Adipocyte (in vitro differentiated cells): ENCODE measurements at regions not wholly inside any gene's neighbourhood (a gene's known extent, or its start where the extent isn't known, plus 50 kb on each side); places are given as distances from the start of the nearest gene placed in this dataset.
A peak's percentile ranks its signal among the peaks of the same experiment; 100 is the strongest.

Experiments
- DNase-seq: peaks from one replicate; pipeline ENCODE4 v3.0.0-alpha.2; 2015; ENCODE audit warnings: low read depth
- H3K27me3 ChIP-seq: replicated peaks from 2 replicates; pipeline ENCODE4 v1.7.0; 2013; ENCODE audit warnings: mild to moderate bottlenecking, low read length, moderate library complexity; ENCODE audit not compliant: control insufficient read depth, insufficient read depth
- H3K36me3 ChIP-seq: 2 replicates; pipeline ENCODE4 v1.7.0; 2013; ENCODE audit warnings: low read length, mild to moderate bottlenecking, moderate library complexity; ENCODE audit not compliant: control insufficient read depth, insufficient read depth, severe bottlenecking
- H3K4me1 ChIP-seq: 2 replicates; pipeline ENCODE4 v1.7.0; 2013; ENCODE audit warnings: mild to moderate bottlenecking, low read length, moderate library complexity; ENCODE audit not compliant: control insufficient read depth, insufficient read depth
- H3K4me3 ChIP-seq: 2 replicates; pipeline ENCODE4 v1.7.0; 2013; ENCODE audit warnings: mild to moderate bottlenecking, low read length, moderate library complexity
- H3K9ac ChIP-seq: 2 replicates; pipeline ENCODE4 v1.7.0; 2013; ENCODE audit warnings: mild to moderate bottlenecking, low read length, moderate library complexity
- H3K9me3 ChIP-seq: 2 replicates; pipeline ENCODE4 v1.7.0; 2013; ENCODE audit warnings: mild to moderate bottlenecking, low read length, moderate library complexity; ENCODE audit not compliant: control insufficient read depth

DNA sequence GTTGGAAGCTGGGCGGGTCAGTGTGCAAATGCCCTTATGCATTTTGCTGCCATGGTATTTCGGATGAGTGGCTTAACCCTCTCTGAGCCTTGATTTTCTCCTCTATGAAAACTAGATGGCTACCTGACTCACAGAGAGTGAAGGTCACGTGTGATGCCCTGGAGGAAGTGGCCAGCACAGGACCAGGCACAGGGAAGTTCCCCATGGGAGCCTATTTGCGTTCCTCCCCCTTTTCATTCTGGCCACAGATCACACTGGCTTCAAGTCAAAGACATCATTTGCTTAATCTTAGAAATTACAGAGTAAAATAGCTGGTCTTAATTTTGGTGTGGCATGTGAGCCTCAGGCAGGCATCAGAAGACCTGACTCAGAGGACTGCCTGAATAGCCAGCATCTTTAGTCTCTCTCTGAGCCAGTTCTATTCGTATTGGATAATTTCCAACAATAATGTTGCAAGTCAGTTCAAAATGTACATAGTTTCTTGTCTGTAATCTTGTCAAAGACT is 57.6 kb upstream of the CD302 start:
- no peak overlapping the region for H3K4me3 ChIP-seq
- H3K36me3 ChIP-seq: no peaks in the 10 kb centered on the region
- H3K27me3 ChIP-seq: no peaks in the 10 kb centered on the region
- H3K4me1 ChIP-seq: peaks cover 3% of the 10 kb centered on the region
- H3K9ac ChIP-seq: no peak overlapping the region
- DNase-seq: peak; percentile 67
- no peaks in the 10 kb centered on the region for H3K9me3 ChIP-seq

GRCh38 chr2:159855143-159855542 is 57.1 kb upstream of the CD302 start:
- Histone ChIP-seq H3K4me3 (no peak overlapping the region), H3K27me3 (no peaks in the 10 kb centered on the region), H3K4me1 (peaks cover 3% of the 10 kb centered on the region), H3K9me3 (no peaks in the 10 kb centered on the region), H3K9ac (no peak overlapping the region), H3K36me3 (no peaks in the 10 kb centered on the region)
- DNase-seq: no peak

- peaks cover 3% of the 10 kb centered on the region for H3K4me1 ChIP-seq
- H3K9ac ChIP-seq: no peak overlapping the region
- H3K36me3 ChIP-seq: no peaks in the 10 kb centered on the region
- H3K4me3 ChIP-seq: no peak overlapping the region
- H3K27me3 ChIP-seq: no peaks in the 10 kb centered on the region
- no peaks in the 10 kb centered on the region for H3K9me3 ChIP-seq
- no peak for DNase-seq
These were observed 56.5 kb upstream of the CD302 start for GRCh38 chr2:159854481-159854880.

DNA sequence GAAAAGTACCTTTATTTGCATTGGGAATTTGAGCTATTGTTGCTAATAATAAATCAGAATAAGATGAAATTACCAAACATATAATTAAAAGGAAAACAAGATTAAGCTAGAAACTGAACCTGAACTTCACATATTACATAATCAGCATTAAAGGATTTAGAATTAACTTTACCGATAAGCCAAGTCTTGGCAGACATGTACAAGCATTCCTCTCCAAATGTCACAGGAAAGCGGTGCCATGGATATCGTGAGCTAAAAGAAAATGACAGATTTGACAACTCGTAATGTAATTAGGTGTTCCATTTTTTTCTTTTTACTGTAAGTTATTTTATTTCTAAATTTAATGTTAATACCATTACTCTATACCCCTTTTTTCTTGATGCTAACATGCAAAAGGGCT is 55.1 kb upstream of the CD302 start:
- no peaks in the 10 kb centered on the region for H3K27me3 ChIP-seq
- H3K4me3 ChIP-seq: no peak overlapping the region
- peaks cover 3% of the 10 kb centered on the region for H3K4me1 ChIP-seq
- no peak for DNase-seq
- H3K36me3 ChIP-seq: no peaks in the 10 kb centered on the region
- no peak overlapping the region for H3K9ac ChIP-seq
- no peaks in the 10 kb centered on the region for H3K9me3 ChIP-seq

DNA sequence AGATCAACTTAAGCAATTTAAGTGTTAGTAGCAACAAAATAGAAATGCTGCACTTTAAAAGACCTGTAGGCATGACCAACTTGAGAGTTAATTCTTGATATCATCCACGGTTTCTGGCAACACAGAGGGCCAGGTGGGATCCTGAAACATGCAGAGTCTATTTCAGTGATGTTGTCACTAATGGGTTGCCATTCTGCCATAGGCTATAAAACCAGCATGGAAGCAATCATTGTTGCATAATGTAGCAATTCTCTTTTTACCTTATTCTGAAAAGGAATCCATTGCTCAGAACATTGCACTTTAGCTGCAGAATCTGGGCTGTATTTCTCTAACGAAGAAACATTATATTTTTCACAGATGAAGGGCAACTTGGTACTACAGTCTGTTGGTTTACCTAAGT is 53.9 kb upstream of the CD302 start:
- Histone ChIP-seq H3K4me3 (no peak overlapping the region), H3K27me3 (no peaks in the 10 kb centered on the region)

DNA sequence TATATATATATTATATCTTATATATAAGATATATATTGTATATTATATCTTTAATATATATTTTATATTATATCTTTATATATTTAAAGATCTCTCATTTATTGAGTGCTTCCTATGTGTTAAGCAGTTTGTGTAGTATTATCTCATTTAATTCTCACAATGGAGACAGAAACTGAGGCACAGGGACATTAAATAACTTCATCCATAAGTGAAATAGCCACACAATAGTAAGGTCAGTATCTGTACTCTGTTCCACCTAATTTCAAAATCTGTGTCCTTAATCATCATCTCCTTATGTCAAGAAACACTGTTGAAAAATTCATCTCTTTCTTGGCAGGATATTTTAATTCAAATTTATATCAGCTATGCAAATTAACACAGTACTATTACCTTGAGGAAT is 52.8 kb upstream of the CD302 start:
- no peaks in the 10 kb centered on the region for H3K27me3 ChIP-seq
- H3K36me3 ChIP-seq: no peaks in the 10 kb centered on the region
- H3K9me3 ChIP-seq: no peaks in the 10 kb centered on the region
- peaks cover 3% of the 10 kb centered on the region for H3K4me1 ChIP-seq
- H3K9ac ChIP-seq: no peak overlapping the region
- H3K4me3 ChIP-seq: no peak overlapping the region
- DNase-seq: no peak

More for the DNA sequence above, 53.9 kb upstream of the CD302 start:
- Histone ChIP-seq H3K36me3 (no peaks in the 10 kb centered on the region), H3K9me3 (no peaks in the 10 kb centered on the region), H3K4me1 (peaks cover 3% of the 10 kb centered on the region), H3K9ac (no peak overlapping the region)
- no peak for DNase-seq

DNA sequence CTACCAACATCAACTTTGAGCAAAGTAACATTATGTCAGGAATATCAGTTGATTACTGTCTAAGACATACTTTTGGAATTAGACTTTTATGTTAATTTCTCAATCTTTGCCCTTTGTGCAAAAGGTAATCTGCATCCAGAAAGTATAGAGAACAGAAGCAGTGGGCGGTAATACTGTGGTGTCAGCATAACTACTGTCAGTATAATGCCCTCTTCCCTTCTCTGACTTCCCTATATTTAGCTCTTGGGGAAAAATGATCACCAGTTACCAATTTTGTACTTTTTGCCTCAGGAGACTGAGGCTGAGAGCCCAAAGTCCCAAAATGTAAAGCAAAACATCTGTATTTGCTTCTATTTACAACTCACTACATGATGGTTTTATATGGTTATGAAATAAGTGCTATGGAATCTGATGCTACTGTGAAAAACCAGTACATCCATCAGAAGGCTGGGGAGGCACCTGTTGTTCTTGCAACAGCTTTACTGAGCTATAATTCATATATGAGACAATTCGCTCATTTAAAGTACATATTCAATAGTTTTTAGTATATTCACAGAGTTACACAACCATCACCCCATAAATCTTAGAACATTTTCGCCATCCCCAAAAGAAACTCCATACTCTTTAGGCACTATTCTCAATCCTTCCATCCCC is 51.3 kb upstream of the CD302 start:
- no peaks in the 10 kb centered on the region for H3K9me3 ChIP-seq
- H3K9ac ChIP-seq: no peak overlapping the region
- H3K27me3 ChIP-seq: no peaks in the 10 kb centered on the region
- no peak for DNase-seq
- H3K4me1 ChIP-seq: no peaks in the 10 kb centered on the region
- no peak overlapping the region for H3K4me3 ChIP-seq
- H3K36me3 ChIP-seq: no peaks in the 10 kb centered on the region
